Endothelial cell of hepatic sinusoid (primary cell): ENCODE measurements at regions not wholly inside any gene's neighbourhood (a gene's known extent, or its start where the extent isn't known, plus 50 kb on each side); places are given as distances from the start of the nearest gene placed in this dataset.

ENCODE experiments used
- in situ Hi-C: cut with HindIII; loops from 2 replicates; pipeline ENCODE4 v1.10.0; 2017; ENCODE audit warnings: low sequenced_read_pairs

GRCh38 chrX:13110433-13111324 lies 66.3 kb upstream of the FAM9C start:
- in situ Hi-C loops, result no loop called here

DNA sequence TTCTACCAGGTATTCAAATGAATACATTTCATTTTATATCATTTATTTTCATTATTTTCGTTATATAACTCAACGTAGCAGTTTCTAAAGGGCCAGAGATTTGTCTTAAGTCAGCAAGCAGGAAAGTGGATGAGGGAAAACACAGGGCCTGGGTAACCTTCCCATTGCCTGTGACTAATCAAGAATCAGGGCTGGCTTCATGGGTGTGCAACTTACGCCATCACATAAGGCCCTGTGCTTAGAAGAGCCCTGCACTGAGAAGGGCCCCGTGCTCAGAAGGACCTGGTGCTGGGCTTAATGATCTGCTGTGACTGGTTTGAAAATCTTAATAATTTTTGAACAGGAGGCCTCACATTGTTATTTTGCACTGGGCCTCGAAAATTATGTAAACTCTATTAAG lies 65.4 kb upstream of the FAM9C start:
- in situ Hi-C loops, result no loop called here

- in situ Hi-C loops, result no loop called here
These were observed 59.5 kb upstream of the FAM9C start for GRCh38 chrX:13103914-13104274.

DNA sequence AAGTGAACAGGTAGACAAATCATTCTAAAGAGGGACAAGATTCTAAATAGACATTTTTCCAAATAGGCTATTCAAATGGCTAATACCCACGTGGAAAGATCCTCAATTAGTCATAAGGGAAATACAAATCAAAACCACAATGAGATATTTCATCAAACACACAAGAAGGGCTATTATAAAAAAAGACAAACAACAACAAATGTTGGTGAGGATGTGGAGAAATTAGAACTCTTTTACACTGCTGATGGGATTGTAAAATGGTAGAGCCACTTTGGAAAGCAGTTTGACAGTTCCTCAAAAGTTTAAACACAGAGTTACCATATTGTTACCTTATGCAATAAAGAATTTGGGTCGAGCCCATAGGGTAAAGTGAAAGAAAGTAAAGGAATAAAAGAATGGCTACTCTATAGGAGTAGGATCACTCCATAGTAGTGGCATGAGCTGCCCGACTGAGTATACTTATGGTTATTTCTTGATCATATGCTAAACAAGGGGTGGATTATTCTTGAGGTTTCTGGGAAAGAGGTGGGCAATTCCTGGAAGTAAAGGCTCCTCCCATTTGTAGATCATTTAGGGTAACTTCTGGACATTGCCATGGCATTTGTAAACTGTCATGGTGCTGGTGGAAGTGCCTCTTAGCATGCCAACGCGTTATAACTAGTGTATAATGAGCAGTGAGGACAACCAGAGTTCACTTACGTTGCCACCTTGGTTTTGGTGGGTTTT lies 58.9 kb upstream of the FAM9C start:
- in situ Hi-C loops, result no loop called here

GRCh38 chrX:13102636-13103035 lies 58.2 kb upstream of the FAM9C start:
- in situ Hi-C loops, result no loop called here

GRCh38 chrX:13101441-13102139 lies 57.2 kb upstream of the FAM9C start:
- in situ Hi-C loops, result no loop called here

GRCh38 chrX:13099121-13099520 lies 54.7 kb upstream of the FAM9C start:
- in situ Hi-C loops, result no loop called here

DNA sequence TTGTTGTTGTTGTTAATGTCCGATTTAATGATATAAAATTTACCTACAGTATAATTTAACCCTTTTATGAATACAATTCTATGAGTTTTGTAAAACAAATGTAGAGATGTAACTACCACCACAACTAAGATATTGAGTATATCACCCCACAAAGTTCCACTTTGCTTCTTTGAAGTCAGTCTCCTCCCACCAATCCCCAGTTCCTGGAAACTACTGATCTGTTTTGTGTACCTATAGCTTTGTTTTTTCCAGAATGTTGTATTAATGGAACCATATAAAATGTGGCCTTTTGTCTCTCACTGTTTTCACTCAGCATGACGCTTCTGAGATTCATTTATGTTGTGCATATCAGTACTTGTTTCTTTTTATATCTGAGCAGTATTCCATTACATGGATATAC lies 52.3 kb upstream of the FAM9C start:
- in situ Hi-C loops, result no loop called here

GRCh38 chrX:13094828-13095341 lies 50.5 kb upstream of the FAM9C start:
- in situ Hi-C loops, result loop anchor here (5.0 kb wide), 1 partner anchor 83 kb away; no protein-coding TSS in a partner anchor

DNA sequence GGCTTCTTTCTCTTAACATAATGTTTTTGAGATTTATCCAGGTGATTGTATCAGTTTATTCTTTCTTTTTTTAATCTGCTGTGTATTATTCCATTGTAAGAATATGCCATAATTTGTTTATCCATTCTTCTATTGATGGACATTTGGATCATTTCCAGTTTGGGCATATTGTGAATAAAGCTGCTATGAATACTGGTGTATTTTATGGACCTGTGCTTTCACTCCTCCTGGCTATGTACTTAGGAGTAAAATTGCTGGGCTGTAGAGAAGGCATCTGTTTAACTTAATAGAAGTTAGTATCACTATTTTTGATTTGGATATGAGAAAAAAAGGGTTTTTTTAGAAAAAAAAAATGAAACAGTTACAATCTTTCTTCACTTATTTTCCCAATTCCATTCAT lies 50.0 kb upstream of the FAM9C start:
- in situ Hi-C loops, result loop anchor here (5.0 kb wide), 1 partner anchor 82 kb away; no protein-coding TSS in a partner anchor
